Right lobe of liver (tissue), 4 donors: ENCODE measurements at regions not wholly inside any gene's neighbourhood (a gene's known extent, or its start where the extent isn't known, plus 50 kb on each side); places are given as distances from the start of the nearest gene placed in this dataset.

ENCODE experiments used
- POLR2A ChIP-seq: fragments of 450-650 bp; IDR thresholded peaks from one replicate; pipeline ENCODE4 v1.6.1; 2017; ENCODE audit warnings: antibody characterized with exemption, mild to moderate bottlenecking
- TF ChIP-seq, protein P1 (sequence below), 4 donors: fragments of 200-600 bp in 3 of 4; fragments of 450-650 bp in 1 of 4; IDR thresholded peaks; one replicate each; pipeline versions ENCODE4 v1.5.1 to v1.8.0; 2016 to 2022; ENCODE audit warnings: antibody characterized with exemption in 4 of 4, mild to moderate bottlenecking in 2 of 4
- donor health status: DM: no; HTN: no; CAD: no.
- donor health status: DM: no; HTN: no; CAD: no.
- donor health status: DM: no; HTN: yes; CAD: no.

DNA sequence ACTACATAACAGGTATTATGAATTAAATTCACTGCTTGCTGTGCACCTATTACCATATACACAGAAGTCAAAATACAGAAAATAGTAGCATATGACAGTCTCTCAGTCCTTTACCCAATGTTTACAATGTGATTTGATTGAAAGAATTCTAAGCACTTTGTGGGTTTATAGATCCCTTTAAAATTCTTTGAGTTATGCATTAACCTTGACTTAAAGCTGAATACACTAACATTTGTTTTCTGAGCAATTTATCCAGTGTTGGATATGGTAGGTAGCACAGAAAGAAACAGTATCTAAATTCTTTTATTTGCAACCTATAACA, 230.8 kb upstream of the DDI1 start:
- TF ChIP-seq, protein P1, sequence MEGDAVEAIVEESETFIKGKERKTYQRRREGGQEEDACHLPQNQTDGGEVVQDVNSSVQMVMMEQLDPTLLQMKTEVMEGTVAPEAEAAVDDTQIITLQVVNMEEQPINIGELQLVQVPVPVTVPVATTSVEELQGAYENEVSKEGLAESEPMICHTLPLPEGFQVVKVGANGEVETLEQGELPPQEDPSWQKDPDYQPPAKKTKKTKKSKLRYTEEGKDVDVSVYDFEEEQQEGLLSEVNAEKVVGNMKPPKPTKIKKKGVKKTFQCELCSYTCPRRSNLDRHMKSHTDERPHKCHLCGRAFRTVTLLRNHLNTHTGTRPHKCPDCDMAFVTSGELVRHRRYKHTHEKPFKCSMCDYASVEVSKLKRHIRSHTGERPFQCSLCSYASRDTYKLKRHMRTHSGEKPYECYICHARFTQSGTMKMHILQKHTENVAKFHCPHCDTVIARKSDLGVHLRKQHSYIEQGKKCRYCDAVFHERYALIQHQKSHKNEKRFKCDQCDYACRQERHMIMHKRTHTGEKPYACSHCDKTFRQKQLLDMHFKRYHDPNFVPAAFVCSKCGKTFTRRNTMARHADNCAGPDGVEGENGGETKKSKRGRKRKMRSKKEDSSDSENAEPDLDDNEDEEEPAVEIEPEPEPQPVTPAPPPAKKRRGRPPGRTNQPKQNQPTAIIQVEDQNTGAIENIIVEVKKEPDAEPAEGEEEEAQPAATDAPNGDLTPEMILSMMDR (IDR thresholded peaks at IDR 0.05), result no peak
- no peak for TF ChIP-seq POLR2A
